HG03378 (cell line): ENCODE measurements at regions not wholly inside any gene's neighbourhood (a gene's known extent, or its start where the extent isn't known, plus 50 kb on each side); places are given as distances from the start of the nearest gene placed in this dataset.

ENCODE experiments used
- ATAC-seq: cut with Tn5 transposase; IDR thresholded peaks from one replicate; pipeline ENCODE4 v1.9.1; 2021; ENCODE audit warnings: mild to moderate bottlenecking, moderate library complexity; ENCODE audit not compliant: unreplicated experiment

GRCh38 chr13:34428911-34429310 is 513.2 kb upstream of the NBEA start:
- no peak for ATAC-seq

- ATAC-seq: no peak
Measured at GRCh38 chr13:34430294-34430693, 511.8 kb upstream of the NBEA start.

- ATAC-seq: no peak
Measured at GRCh38 chr13:34431827-34432581, 510.1 kb upstream of the NBEA start.

GRCh38 chr13:34435338-34435737 is 506.7 kb upstream of the NBEA start:
- no peak for ATAC-seq

GRCh38 chr13:34437873-34438272 is 504.2 kb upstream of the NBEA start:
- no peak for ATAC-seq

GRCh38 chr13:34452831-34453230 is 489.2 kb upstream of the NBEA start:
- no peak for ATAC-seq

GRCh38 chr13:34458756-34459715 is 483.0 kb upstream of the NBEA start:
- ATAC-seq: no peak

- no peak for ATAC-seq
Measured at GRCh38 chr13:34459856-34460255, 482.2 kb upstream of the NBEA start.

- ATAC-seq: no peak
Measured at GRCh38 chr13:34462843-34463242, 479.2 kb upstream of the NBEA start.

GRCh38 chr13:34464011-34464410 is 478.1 kb upstream of the NBEA start:
- no peak for ATAC-seq

- ATAC-seq: no peak
Measured at GRCh38 chr13:34465423-34465922, 476.6 kb upstream of the NBEA start.

- ATAC-seq: no peak
Measured at GRCh38 chr13:34466301-34466700, 475.8 kb upstream of the NBEA start.

GRCh38 chr13:34467450-34468083 is 474.5 kb upstream of the NBEA start:
- ATAC-seq: no peak

- ATAC-seq: no peak
Measured at GRCh38 chr13:34469196-34469986, 472.7 kb upstream of the NBEA start.

GRCh38 chr13:34474187-34474868 is 467.7 kb upstream of the NBEA start:
- no peak for ATAC-seq

GRCh38 chr13:34478376-34478775 is 463.7 kb upstream of the NBEA start:
- no peak for ATAC-seq

- no peak for ATAC-seq
Measured at GRCh38 chr13:34502011-34502410, 440.1 kb upstream of the NBEA start.

- no peak for ATAC-seq
Measured at GRCh38 chr13:34502621-34503020, 439.4 kb upstream of the NBEA start.

GRCh38 chr13:34506796-34507195 is 435.3 kb upstream of the NBEA start:
- no peak for ATAC-seq

- no peak for ATAC-seq
Measured at GRCh38 chr13:34507630-34508029, 434.4 kb upstream of the NBEA start.
